Renal cortical epithelial cell (primary cell): ENCODE measurements at regions not wholly inside any gene's neighbourhood (a gene's known extent, or its start where the extent isn't known, plus 50 kb on each side); places are given as distances from the start of the nearest gene placed in this dataset.
"Not testable (repeated sequence)": the region's sequence is repeated elsewhere in the genome, so short reads cannot be mapped to it uniquely, and the experiment has no call there.

ENCODE experiments used
- DNase-seq: peaks from one replicate; pipeline ENCODE4 v3.0.0-alpha.2; 2011; ENCODE audit warnings: low read depth

GRCh38 chr13:80677227-80677626, 336.3 kb upstream of the SPRY2 start:
- DNase-seq, result no peak

GRCh38 chr13:80675442-80675841, 334.5 kb upstream of the SPRY2 start:
- DNase-seq, result not testable (repeated sequence)

- DNase-seq, result no peak
These were observed 330.8 kb upstream of the SPRY2 start for GRCh38 chr13:80671773-80672172.

DNA sequence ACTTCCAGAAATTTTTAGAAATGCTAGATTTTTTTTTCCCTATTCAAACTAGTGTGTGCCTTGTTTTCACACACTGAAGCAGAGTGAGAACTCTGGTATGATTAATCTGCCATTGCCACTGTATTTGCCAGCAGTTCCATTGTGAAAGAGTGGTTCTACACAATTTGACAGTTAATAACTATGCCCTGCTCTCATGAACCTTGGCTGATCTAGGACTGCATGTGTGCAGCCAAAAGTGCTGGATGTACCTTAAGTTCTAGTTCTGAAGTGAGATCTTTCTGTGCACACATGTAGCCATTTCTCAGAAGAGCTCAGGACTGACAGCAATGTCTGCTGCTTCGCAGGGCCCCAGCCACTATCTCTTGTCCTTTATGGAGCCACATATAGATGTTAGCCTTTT, 328.2 kb upstream of the SPRY2 start:
- no peak for DNase-seq

GRCh38 chr13:80668452-80668851, 327.5 kb upstream of the SPRY2 start:
- DNase-seq, result no peak

- no peak for DNase-seq
These were observed 326.0 kb upstream of the SPRY2 start for GRCh38 chr13:80666782-80667552.

- no peak for DNase-seq
These were observed 324.9 kb upstream of the SPRY2 start for GRCh38 chr13:80665792-80666333.

- no peak for DNase-seq
These were observed 324.0 kb upstream of the SPRY2 start for GRCh38 chr13:80664950-80665349.

GRCh38 chr13:80663788-80664187, 322.9 kb upstream of the SPRY2 start:
- DNase-seq, result no peak

DNA sequence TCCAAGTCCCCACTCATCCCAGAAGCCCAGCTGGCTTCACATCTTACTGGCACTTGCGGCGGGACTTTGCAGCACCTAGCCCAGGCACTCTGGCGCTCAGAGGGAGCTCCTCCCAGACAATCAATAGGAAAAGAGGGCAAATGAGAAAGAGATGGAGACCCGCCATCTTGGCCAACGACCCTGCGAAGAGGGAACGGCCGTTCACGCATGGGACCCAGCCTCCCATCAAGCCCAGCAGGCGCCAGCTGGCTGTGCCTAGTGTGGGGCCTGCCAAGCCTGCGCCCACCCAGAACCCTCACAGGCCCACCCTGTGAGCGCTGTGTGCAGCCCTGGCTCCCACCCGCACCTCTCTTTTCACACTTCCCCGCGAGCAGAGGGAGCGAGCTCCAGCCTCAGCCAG, 317.8 kb upstream of the SPRY2 start:
- DNase-seq, result no peak

GRCh38 chr13:80656512-80656904, 315.6 kb upstream of the SPRY2 start:
- no peak for DNase-seq

GRCh38 chr13:80655778-80656511, 315.0 kb upstream of the SPRY2 start:
- no peak for DNase-seq

DNA sequence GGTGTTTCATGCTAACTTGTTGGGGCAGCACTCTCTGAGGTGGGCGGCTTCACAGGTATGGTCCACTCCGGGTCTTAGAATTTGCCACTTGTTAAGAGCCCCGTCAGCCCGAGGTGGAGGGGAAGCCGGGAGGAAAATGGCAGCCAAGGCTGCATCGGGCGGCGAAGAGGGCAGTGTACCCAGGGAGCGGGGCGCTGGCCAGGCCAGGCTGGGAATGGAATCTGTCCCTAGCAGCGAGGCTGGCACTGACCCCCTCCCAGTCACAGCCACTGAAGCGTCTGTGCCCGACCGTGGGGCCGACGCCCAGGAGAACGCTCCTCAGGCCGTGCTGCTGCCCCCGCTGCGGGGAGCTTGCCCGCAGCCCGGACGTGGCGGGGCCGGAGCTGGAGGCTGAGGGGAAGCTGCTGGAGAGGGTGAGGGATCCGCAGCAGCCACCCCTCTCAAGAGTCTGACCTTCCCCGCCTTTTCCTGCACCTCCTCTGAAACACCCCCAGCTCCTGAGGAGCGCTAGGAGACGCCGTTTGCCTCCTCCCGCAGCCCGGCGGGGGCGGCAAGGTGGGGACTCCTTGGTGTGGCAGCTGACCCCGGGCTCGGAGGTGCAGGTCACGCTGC, 313.8 kb upstream of the SPRY2 start:
- no peak for DNase-seq

DNA sequence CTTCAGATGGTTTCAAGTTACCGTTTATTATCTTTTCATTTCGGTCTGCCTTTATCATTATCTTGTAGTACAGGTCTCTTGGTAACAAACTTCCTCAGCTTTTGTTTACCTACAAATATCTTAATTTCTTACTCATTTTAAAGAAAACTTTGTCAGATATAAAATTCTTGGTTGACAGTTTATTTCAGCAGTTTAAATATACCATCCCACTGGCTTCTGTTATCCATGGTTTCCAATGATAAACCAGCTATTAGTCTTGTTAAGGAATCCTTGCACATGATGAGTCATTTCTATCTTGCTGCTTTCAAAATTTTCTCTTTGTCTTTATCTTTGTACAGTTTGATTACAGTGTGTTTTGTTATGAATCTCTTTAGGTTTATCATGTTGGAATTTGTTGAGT, 308.3 kb upstream of the SPRY2 start:
- no peak for DNase-seq

GRCh38 chr13:80642641-80643040, 301.7 kb upstream of the SPRY2 start:
- DNase-seq, result no peak

GRCh38 chr13:80633251-80633650, 292.3 kb upstream of the SPRY2 start:
- no peak for DNase-seq

DNA sequence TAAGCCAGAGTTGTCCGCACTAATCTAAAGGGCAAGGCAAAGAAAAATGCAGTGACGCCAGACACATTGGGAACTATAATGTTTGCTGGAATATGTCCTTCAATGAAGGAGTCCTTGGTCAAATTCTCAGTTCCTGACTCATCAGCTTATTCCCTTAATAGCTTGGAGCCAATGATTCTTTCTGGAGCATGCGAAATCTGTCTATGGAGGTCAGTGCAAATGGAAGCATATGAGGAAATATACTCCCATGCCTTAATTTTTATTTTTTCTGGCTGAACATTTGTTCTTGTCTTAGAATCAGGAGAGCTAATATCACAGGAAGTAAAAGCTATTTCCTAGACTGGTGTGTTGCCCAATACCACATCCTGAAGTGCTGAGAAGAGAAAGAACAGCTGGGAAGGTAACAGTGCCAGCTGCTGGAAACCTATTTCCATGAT, 289.8 kb upstream of the SPRY2 start:
- peak; percentile 13 for DNase-seq

DNA sequence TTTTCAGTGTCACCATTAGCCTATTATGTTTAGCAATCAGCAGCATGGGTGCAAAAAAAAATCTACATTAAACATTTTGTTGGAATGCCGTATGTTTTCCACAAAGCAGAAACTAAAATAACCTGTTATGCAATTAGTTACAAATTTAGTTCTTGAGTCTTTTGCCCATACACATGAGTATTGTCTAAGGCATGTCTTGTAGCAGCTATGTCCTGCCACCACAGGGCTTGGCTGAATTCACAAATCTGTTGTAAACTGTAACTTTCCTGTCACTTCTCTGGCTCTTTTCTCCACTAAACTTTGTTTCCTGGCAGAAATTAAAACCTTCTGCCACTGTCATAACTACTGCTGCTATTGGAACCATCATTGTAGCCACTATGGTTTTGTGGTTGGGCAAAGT, 277.9 kb upstream of the SPRY2 start:
- no peak for DNase-seq

GRCh38 chr13:80612804-80613203, 271.9 kb upstream of the SPRY2 start:
- no peak for DNase-seq

GRCh38 chr13:80611310-80611709, 270.4 kb upstream of the SPRY2 start:
- no peak for DNase-seq

DNA sequence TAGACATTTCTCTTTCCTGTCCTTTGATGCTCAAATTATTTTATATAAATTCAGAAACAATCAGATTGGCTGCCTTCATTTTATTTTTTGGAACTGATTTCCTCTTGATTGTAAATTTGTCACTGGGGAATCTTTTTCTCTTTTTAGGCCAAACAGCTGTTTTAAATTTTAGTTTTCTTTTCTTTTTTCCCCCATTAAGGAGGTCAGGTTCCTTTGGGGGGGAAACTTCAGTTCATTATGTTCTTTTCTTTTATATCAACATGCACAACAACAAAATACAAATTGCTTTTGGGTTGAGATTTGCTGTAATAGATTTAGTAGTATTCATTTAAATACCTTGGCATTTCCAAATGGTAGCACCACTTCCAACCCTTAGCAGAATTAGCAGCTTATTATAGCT, 264.8 kb upstream of the SPRY2 start:
- no peak for DNase-seq

DNA sequence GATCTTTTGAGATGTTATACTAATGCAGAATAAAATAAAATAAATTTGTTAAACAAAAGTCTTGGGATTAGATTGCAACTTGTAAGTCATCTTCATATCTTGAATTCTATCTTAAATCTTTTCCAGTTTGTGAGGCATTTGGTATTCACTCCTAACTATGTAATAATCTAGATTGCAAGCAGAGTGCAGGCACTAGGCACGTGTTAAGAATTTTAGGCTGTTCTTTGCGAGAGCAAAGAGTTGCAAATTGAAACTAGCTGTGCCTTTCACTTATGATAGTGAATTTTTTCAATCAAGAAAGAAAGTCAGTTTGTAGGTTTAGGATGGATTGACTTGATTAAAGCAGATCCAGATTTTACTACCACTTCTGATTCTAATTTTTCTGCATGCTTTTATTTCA, 264.1 kb upstream of the SPRY2 start:
- DNase-seq, result no peak

- DNase-seq, result no peak
These were observed 263.2 kb upstream of the SPRY2 start for GRCh38 chr13:80604098-80604497.
